Uterus (tissue), 3 donors: ENCODE measurements at regions not wholly inside any gene's neighbourhood (a gene's known extent, or its start where the extent isn't known, plus 50 kb on each side); places are given as distances from the start of the nearest gene placed in this dataset.

Experiments used
- DNase-seq, 2 donors: peaks; one replicate each; pipeline ENCODE4 v3.0.0-alpha.2; 2019 to 2020
- H3K27ac ChIP-seq, 2 donors: fragments of 200-600 bp; sonication (generic); 1 replicate in 1 of 2; 2 replicates in 1 of 2; pipeline ENCODE4 v1.5.1; 2016 to 2018
- H3K27me3 ChIP-seq, 2 donors: fragments of 200-600 bp; sonication (generic); one replicate each; pipeline ENCODE4 v1.5.1; 2018 to 2019; ENCODE audit warnings: control low read depth in 1 of 2
- H3K36me3 ChIP-seq, 2 donors: fragments of 200-600 bp; sonication (generic); one replicate each; pipeline ENCODE4 v1.5.1; 2019; ENCODE audit warnings: control low read depth in 1 of 2
- H3K4me1 ChIP-seq, 2 donors: fragments of 200-600 bp; sonication (generic); one replicate each; pipeline ENCODE4 v1.5.1; 2018 to 2019; ENCODE audit warnings: control low read depth in 1 of 2
- H3K4me3 ChIP-seq, 2 donors: fragments of 200-600 bp; sonication (generic); 1 replicate in 1 of 2; 2 replicates in 1 of 2; pipeline ENCODE4 v1.5.1; 2018 to 2019; ENCODE audit warnings: mild to moderate bottlenecking in 1 of 2
- H3K9me3 ChIP-seq, 2 donors: fragments of 200-600 bp; sonication (generic); one replicate each; pipeline ENCODE4 v1.5.1; 2019; ENCODE audit warnings: control low read depth in 1 of 2
- CTCF ChIP-seq, 4 experiments: fragments of 200-600 bp in 2 of 4; fragments of 450-650 bp in 2 of 4; sonication (generic) in 2 of 4; IDR thresholded peaks; one replicate each; pipeline ENCODE4 v1.5.1; 2016 to 2019; ENCODE audit warnings: antibody characterized with exemption in 4 of 4, mild to moderate bottlenecking in 2 of 4, moderate library complexity in 1 of 4
- POLR2A ChIP-seq, 2 donors: fragments of 450-650 bp; IDR thresholded peaks; one replicate each; pipeline ENCODE4 v1.6.1; 2016; ENCODE audit warnings: antibody characterized with exemption in 2 of 2, mild to moderate bottlenecking in 1 of 2, moderate library complexity in 1 of 2
- intact Hi-C: fragments of 100-400 bp; cut with DNase I; formaldehyde crosslinking; loops from one replicate; pipeline ENCODE4 v1.15.1; 2023; ENCODE audit warnings: low total_unique reads
- donor health status: DM: yes; HTN: yes; CAD: no.

DNA sequence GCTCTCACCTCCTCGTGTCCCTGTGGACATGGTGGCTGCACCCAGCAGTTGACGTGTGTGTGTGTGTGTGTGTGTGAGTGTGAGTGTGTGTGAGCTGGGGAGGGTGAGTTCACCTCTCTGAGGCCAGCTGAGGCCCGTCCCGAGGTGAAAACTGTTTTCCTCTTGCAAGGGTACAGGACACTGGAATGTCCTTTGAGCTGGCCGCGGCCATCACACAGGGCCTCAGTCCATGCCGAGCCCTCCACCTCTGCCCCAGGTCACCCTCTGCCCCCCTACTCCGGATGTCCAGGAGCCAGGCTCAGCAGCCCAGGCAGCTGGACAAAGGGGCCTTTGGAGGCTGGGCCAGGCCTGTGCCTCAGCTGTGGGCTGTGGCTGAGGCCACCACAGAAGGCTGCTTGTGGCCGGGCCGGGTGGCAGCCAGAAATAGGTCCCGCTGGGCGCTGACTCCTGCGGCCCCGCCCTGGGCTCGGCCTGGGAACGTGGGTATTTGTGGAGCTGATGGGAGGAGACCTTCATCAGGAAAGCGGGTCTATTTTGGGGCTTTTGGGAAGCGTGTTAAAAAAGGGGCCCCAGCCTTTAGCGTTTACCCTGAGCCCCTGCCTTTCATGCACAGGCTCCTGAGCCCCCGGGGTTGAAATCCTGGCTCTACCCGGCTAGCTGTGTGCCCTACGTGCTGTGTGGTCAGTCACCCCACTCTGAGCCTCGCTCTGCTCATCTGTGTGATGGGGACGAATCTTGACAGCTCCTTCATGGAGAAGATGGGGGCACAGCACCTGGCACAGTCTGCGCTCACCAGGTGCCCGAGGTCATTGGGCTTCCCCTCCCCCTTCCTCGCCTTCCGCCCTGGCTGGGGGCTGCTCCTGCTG lies 75.1 kb upstream of the IER5L start:
- Histone ChIP-seq H3K27me3 (no peaks in the 10 kb centered on the region), H3K36me3 (no peaks in the 10 kb centered on the region), H3K9me3 (no peaks in the 10 kb centered on the region), H3K4me1 (no peaks in the 10 kb centered on the region), H3K4me3 (peak overlapping the region in 1 of 2 donors; percentile 1), H3K27ac (peak overlapping the region; percentile 72 to 76)
- TF ChIP-seq CTCF (IDR thresholded peaks at IDR 0.05) (no peak), POLR2A (IDR thresholded peaks at IDR 0.05) (no peak)
- intact Hi-C loops = no loop called here
- peak in 1 of 2 donors; percentile 33 for DNase-seq

DNA sequence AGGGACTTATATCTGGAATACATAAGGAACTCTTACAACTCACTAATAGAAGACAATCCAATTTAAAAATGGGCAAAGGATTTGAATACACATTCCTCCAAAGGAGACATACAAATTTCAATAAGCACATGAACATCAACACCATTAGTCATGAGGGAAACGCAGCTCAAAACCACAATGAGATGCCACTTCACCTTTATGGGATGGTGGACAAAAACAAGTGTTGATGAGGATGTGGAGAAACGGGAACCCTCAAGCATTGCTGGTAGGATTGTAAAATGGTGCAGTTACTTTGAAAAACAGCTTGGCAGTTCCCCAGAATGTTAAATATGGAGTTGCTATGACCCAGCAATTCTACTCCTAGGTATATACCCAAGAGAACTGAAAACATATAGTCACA lies 72.7 kb upstream of the IER5L start:
- intact Hi-C loops = no loop called here
- H3K4me3 ChIP-seq = no peak overlapping the region
- H3K4me1 ChIP-seq = no peaks in the 10 kb centered on the region
- H3K36me3 ChIP-seq = no peaks in the 10 kb centered on the region
- DNase-seq = no peak
- H3K9me3 ChIP-seq = no peaks in the 10 kb centered on the region
- TF ChIP-seq POLR2A (IDR thresholded peaks at IDR 0.05) (no peak), CTCF (IDR thresholded peaks at IDR 0.05) (no peak)
- H3K27me3 ChIP-seq = no peaks in the 10 kb centered on the region
- no peak overlapping the region for H3K27ac ChIP-seq

- peak in 1 of 2 donors; percentile 13 for DNase-seq
- Histone ChIP-seq H3K4me3 (no peak overlapping the region), H3K27me3 (no peaks in the 10 kb centered on the region), H3K9me3 (no peaks in the 10 kb centered on the region), H3K36me3 (no peaks in the 10 kb centered on the region), H3K27ac (no peak overlapping the region), H3K4me1 (no peaks in the 10 kb centered on the region)
- intact Hi-C loops = loop anchor here (5.0 kb wide), 1 partner anchor 65 kb away; no protein-coding TSS in a partner anchor
- TF ChIP-seq CTCF (IDR thresholded peaks at IDR 0.05) (no peak), POLR2A (IDR thresholded peaks at IDR 0.05) (no peak)
Measured at GRCh38 chr9:129247285-129248153, 69.5 kb upstream of the IER5L start.

- no peaks in the 10 kb centered on the region for H3K4me1 ChIP-seq
- H3K36me3 ChIP-seq = no peaks in the 10 kb centered on the region
- H3K9me3 ChIP-seq = no peaks in the 10 kb centered on the region
- H3K27me3 ChIP-seq = no peaks in the 10 kb centered on the region
- peak in 1 of 2 donors; percentile 19 for DNase-seq
- no peak overlapping the region for H3K4me3 ChIP-seq
- TF ChIP-seq CTCF (IDR thresholded peaks at IDR 0.05) (no peak), POLR2A (IDR thresholded peaks at IDR 0.05) (no peak)
- intact Hi-C loops = loop anchor here (5.0 kb wide), 1 partner anchor 63 kb away; no protein-coding TSS in a partner anchor
- H3K27ac ChIP-seq = no peak overlapping the region
Measured at GRCh38 chr9:129245276-129245675, 67.2 kb upstream of the IER5L start.
